KMS-11 (cell line): ENCODE measurements at regions not wholly inside any gene's neighbourhood (a gene's known extent, or its start where the extent isn't known, plus 50 kb on each side); places are given as distances from the start of the nearest gene placed in this dataset.

Source experiments
- H2AFZ ChIP-seq: fragments of 200-600 bp; sonication (generic); 2 replicates; pipeline ENCODE4 v1.6.1; 2016; ENCODE audit warnings: antibody characterized with exemption, mixed run types, low read depth
- H3K27ac ChIP-seq: fragments of 200-600 bp; sonication (generic); 2 replicates; pipeline ENCODE4 v1.6.1; 2016; ENCODE audit warnings: mild to moderate bottlenecking, mixed run types
- H3K27me3 ChIP-seq: fragments of 200-600 bp; sonication (generic); 2 replicates; pipeline ENCODE4 v1.6.1; 2017; ENCODE audit warnings: mild to moderate bottlenecking, low read depth, mixed run types, moderate library complexity; ENCODE audit not compliant: insufficient read depth
- H3K36me3 ChIP-seq: fragments of 200-600 bp; sonication (generic); 2 replicates; pipeline ENCODE4 v1.6.1; 2017; ENCODE audit warnings: mild to moderate bottlenecking, mixed run types; ENCODE audit not compliant: insufficient read depth
- H3K4me1 ChIP-seq: fragments of 200-600 bp; sonication (generic); 2 replicates; pipeline ENCODE4 v1.6.1; 2016; ENCODE audit warnings: mild to moderate bottlenecking, low read depth, mixed run types; ENCODE audit not compliant: poor library complexity, severe bottlenecking
- H3K4me2 ChIP-seq: fragments of 200-600 bp; sonication (generic); 2 replicates; pipeline ENCODE4 v1.7.0; 2016; ENCODE audit warnings: mild to moderate bottlenecking, mixed run types
- H3K4me3 ChIP-seq: fragments of 200-600 bp; sonication (generic); IDR thresholded peaks from 2 replicates; pipeline ENCODE4 v1.6.1; 2017; ENCODE audit warnings: low read depth, low read length, mixed read lengths; ENCODE audit not compliant: insufficient read depth
- H3K79me2 ChIP-seq: fragments of 200-600 bp; sonication (generic); 2 replicates; pipeline ENCODE4 v1.6.1; 2016; ENCODE audit warnings: low read depth, mixed run types; ENCODE audit not compliant: insufficient read depth
- H3K9ac ChIP-seq: fragments of 200-600 bp; sonication (generic); 2 replicates; pipeline ENCODE4 v1.6.1; 2016; ENCODE audit warnings: mild to moderate bottlenecking, mixed run types
- H4K20me1 ChIP-seq: fragments of 200-600 bp; sonication (generic); 2 replicates; pipeline ENCODE4 v1.6.1; 2016; ENCODE audit warnings: mild to moderate bottlenecking, mixed run types; ENCODE audit not compliant: insufficient read depth
- CTCF ChIP-seq: fragments of 200-600 bp; sonication (generic); conservative IDR thresholded peaks from 2 replicates; pipeline ENCODE4 v1.6.1; 2017; ENCODE audit warnings: low read depth, mild to moderate bottlenecking, antibody characterized with exemption, low read length, moderate library complexity, mixed read lengths

GRCh38 chr13:110028311-110028710 is 241.9 kb upstream of the IRS2 start:
- no peak for TF ChIP-seq CTCF
- Histone ChIP-seq H3K4me1 (peaks cover 33% of the 10 kb centered on the region), H3K36me3 (no peaks in the 10 kb centered on the region), H2AFZ (no peak overlapping the region), H3K27ac (no peak overlapping the region), H3K27me3 (no peaks in the 10 kb centered on the region), H3K79me2 (no peaks in the 10 kb centered on the region), H3K9ac (no peak overlapping the region), H3K4me2 (no peak overlapping the region), H4K20me1 (no peaks in the 10 kb centered on the region), H3K4me3 (no peak overlapping the region)

DNA sequence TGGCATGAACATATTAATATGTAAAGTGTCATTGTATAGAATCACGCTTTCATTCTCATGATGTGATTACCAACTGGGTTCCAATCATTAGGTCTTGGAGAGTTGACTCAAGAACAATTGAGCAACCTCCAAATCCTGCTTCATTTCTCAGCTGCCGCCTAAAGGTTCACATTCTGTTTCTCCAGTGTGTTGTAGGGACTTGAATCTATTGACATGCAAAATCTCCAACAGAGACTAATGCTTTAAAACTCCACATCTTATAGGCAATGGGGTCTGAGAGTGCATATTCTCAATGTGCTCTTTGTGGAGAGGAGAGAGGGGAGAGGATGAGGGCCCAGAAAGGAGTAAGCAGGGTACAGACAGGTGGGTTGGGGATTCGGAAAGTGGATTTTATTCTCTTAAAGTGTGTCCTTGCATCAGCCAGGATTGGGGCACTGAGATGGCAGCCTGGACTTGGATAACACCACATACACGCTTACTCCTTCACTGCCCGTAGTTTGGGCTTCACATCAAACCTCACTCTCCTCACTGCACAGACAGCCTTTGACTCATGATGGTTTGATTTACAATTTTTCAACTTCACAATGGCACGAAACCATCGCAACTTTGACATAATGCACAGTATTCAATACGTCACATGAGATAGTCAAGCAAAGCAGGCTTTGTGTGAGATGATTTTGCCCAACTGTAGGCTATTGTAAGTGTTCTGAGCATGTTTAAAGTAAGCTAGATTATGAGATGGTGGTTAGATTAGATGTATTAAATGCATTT is 241.3 kb upstream of the IRS2 start:
- TF ChIP-seq CTCF: no peak
- Histone ChIP-seq H3K4me2 (no peak overlapping the region), H3K79me2 (no peaks in the 10 kb centered on the region), H3K27ac (no peak overlapping the region), H3K4me1 (peaks cover 33% of the 10 kb centered on the region), H3K9ac (no peak overlapping the region), H4K20me1 (no peaks in the 10 kb centered on the region), H3K4me3 (no peak overlapping the region), H2AFZ (no peak overlapping the region), H3K36me3 (no peaks in the 10 kb centered on the region), H3K27me3 (no peaks in the 10 kb centered on the region)

GRCh38 chr13:110024645-110024980 is 238.2 kb upstream of the IRS2 start:
- no peak overlapping the region for H3K27ac ChIP-seq
- H3K27me3 ChIP-seq: no peaks in the 10 kb centered on the region
- H3K4me2 ChIP-seq: no peak overlapping the region
- TF ChIP-seq CTCF: no peak
- no peak overlapping the region for H2AFZ ChIP-seq
- H3K36me3 ChIP-seq: no peaks in the 10 kb centered on the region
- no peaks in the 10 kb centered on the region for H3K79me2 ChIP-seq
- H3K4me1 ChIP-seq: peaks cover 5% of the 10 kb centered on the region
- H3K4me3 ChIP-seq: no peak overlapping the region
- no peaks in the 10 kb centered on the region for H4K20me1 ChIP-seq
- H3K9ac ChIP-seq: no peak overlapping the region

- Histone ChIP-seq H3K9ac (no peak overlapping the region), H3K4me2 (no peak overlapping the region), H3K36me3 (no peaks in the 10 kb centered on the region), H3K79me2 (no peaks in the 10 kb centered on the region), H2AFZ (no peak overlapping the region), H3K27me3 (no peaks in the 10 kb centered on the region), H3K4me3 (no peak overlapping the region), H3K27ac (no peak overlapping the region), H3K4me1 (no peaks in the 10 kb centered on the region), H4K20me1 (no peaks in the 10 kb centered on the region)
- no peak for TF ChIP-seq CTCF
These were observed 237.6 kb upstream of the IRS2 start for GRCh38 chr13:110023729-110024644.
